ENCODE measurements at regions not wholly inside any gene's neighbourhood (a gene's known extent, or its start where the extent isn't known, plus 50 kb on each side); places are given as distances from the start of the nearest gene placed in this dataset.

DNA sequence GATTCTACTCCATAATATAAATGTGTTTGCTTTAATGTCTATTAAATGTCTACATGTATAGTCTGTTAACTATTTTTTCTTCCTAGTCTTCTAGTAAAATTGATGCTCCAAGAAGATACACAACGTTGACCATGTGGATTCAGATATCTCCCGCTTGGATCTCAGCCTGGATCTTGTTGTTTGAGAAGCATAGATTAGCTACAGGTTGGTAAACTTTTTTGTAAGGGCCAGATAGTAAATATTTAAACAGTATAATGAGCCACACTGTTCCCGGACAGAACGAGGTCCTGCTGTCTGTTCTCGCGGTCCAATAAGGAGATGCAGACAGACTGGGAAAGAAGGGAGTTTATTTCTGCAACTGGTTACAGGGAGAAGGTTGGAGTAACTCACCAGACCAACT is 86.2 kb upstream of the IL12B start:
- no peak overlapping the region for H3K4me2 ChIP-seq (ENCODE audit: low read depth, low read length)
- no peak overlapping the region for H2AFZ ChIP-seq (ENCODE audit: low read length)
- H3K4me3 ChIP-seq (ENCODE audit: low read length): no peak overlapping the region
- no peak overlapping the region for H3K9ac ChIP-seq (ENCODE audit: low read length)
- DNase-seq: no peak
- H3K27me3 ChIP-seq (replicated peaks; ENCODE audit: insufficient read depth, low read length): no peaks in the 10 kb centered on the region
- no peaks in the 10 kb centered on the region for H4K20me1 ChIP-seq (ENCODE audit: insufficient read depth, low read length)
- H3K36me3 ChIP-seq (replicated peaks; ENCODE audit: insufficient read depth, low read length): no peaks in the 10 kb centered on the region
- no peaks in the 10 kb centered on the region for H3F3A ChIP-seq (ENCODE audit: insufficient read depth, low read length)
- H3K9me2 ChIP-seq (replicated peaks; ENCODE audit: insufficient read depth, low read length): no peaks in the 10 kb centered on the region
- no peaks in the 10 kb centered on the region for H3K4me1 ChIP-seq (ENCODE audit: low read length)
- no peaks in the 10 kb centered on the region for H3K79me2 ChIP-seq (ENCODE audit: low read length)
- no peak overlapping the region for H3K27ac ChIP-seq (ENCODE audit: low read length)
- no peak for TF ChIP-seq EZH2 (optimal IDR thresholded peaks at IDR 0.05; ENCODE audit: low read depth, low read length)
- no peak for TF ChIP-seq EZH2phosphoT487 (IDR thresholded peaks at IDR 0.05; ENCODE audit: low read length)
- TF ChIP-seq, protein P1, sequence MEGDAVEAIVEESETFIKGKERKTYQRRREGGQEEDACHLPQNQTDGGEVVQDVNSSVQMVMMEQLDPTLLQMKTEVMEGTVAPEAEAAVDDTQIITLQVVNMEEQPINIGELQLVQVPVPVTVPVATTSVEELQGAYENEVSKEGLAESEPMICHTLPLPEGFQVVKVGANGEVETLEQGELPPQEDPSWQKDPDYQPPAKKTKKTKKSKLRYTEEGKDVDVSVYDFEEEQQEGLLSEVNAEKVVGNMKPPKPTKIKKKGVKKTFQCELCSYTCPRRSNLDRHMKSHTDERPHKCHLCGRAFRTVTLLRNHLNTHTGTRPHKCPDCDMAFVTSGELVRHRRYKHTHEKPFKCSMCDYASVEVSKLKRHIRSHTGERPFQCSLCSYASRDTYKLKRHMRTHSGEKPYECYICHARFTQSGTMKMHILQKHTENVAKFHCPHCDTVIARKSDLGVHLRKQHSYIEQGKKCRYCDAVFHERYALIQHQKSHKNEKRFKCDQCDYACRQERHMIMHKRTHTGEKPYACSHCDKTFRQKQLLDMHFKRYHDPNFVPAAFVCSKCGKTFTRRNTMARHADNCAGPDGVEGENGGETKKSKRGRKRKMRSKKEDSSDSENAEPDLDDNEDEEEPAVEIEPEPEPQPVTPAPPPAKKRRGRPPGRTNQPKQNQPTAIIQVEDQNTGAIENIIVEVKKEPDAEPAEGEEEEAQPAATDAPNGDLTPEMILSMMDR (IDR thresholded peaks at IDR 0.05; ENCODE audit: low read length): no peak
- H3K9me3 ChIP-seq (replicated peaks; ENCODE audit: insufficient read depth, low read length): no peaks in the 10 kb centered on the region

DNA sequence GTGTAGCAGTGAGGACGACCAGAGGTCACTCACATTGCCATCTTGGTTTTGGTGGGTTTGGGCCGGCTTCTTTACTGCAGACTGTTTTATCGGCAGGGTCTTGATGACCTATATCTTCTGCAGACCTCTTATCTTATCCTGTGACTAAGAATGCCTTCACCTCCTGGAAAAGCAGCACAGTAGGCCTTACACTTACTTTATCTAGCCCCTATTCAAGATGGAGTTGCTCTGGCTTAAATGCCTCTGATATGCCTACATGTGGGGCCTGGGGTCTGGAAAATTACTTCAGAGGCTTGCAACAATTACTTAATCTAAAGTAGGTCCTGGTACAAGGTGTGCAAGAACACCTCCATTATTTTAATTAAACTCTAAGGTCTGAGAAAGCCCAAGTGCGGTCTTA is 86.9 kb upstream of the IL12B start:
- Histone ChIP-seq H4K20me1 (ENCODE audit: insufficient read depth, low read length) (no peaks in the 10 kb centered on the region), H3K4me3 (ENCODE audit: low read length) (no peak overlapping the region), H3K4me2 (ENCODE audit: low read depth, low read length) (no peak overlapping the region), H3K79me2 (ENCODE audit: low read length) (no peaks in the 10 kb centered on the region), H2AFZ (ENCODE audit: low read length) (no peak overlapping the region), H3K9me3 (replicated peaks; ENCODE audit: insufficient read depth, low read length) (no peaks in the 10 kb centered on the region), H3K36me3 (replicated peaks; ENCODE audit: insufficient read depth, low read length) (no peaks in the 10 kb centered on the region), H3K9me2 (replicated peaks; ENCODE audit: insufficient read depth, low read length) (no peaks in the 10 kb centered on the region), H3K4me1 (ENCODE audit: low read length) (no peaks in the 10 kb centered on the region), H3F3A (ENCODE audit: insufficient read depth, low read length) (no peaks in the 10 kb centered on the region), H3K27me3 (replicated peaks; ENCODE audit: insufficient read depth, low read length) (no peaks in the 10 kb centered on the region), H3K27ac (ENCODE audit: low read length) (no peak overlapping the region), H3K9ac (ENCODE audit: low read length) (no peak overlapping the region)
- TF ChIP-seq EZH2phosphoT487 (IDR thresholded peaks at IDR 0.05; ENCODE audit: low read length): no peak
- TF ChIP-seq, protein P1 (IDR thresholded peaks at IDR 0.05; ENCODE audit: low read length): no peak
- TF ChIP-seq EZH2 (optimal IDR thresholded peaks at IDR 0.05; ENCODE audit: low read depth, low read length): no peak
- DNase-seq: no peak

DNA sequence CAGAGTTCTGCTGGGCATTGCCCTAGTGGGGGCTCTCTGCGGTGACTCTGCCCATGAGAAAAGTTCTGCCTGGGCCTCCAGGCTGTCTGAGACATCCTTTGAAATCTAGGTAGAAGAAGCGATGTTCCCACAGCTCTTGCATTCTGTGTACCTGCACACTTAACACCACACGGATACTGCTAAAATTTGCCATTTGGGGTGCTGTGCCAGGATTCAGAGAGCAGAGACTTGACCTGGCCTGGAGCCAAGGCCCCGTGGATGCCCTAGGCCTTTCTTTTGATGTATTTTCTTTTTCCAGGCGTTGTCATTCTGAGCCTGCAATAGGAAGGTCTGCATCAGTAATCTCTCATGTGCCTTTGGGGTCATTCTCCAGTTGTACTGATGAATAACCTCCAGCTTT is 89.3 kb upstream of the IL12B start:
- Histone ChIP-seq H2AFZ (ENCODE audit: low read length) (no peak overlapping the region), H3K27ac (ENCODE audit: low read length) (no peak overlapping the region), H4K20me1 (ENCODE audit: insufficient read depth, low read length) (no peaks in the 10 kb centered on the region), H3K79me2 (ENCODE audit: low read length) (no peaks in the 10 kb centered on the region), H3K36me3 (replicated peaks; ENCODE audit: insufficient read depth, low read length) (no peaks in the 10 kb centered on the region), H3K9ac (ENCODE audit: low read length) (no peak overlapping the region), H3K9me3 (replicated peaks; ENCODE audit: insufficient read depth, low read length) (no peaks in the 10 kb centered on the region), H3K4me1 (ENCODE audit: low read length) (peaks cover 5% of the 10 kb centered on the region), H3K9me2 (replicated peaks; ENCODE audit: insufficient read depth, low read length) (no peaks in the 10 kb centered on the region), H3K4me3 (ENCODE audit: low read length) (no peak overlapping the region), H3K4me2 (ENCODE audit: low read depth, low read length) (no peak overlapping the region), H3F3A (ENCODE audit: insufficient read depth, low read length) (peaks cover 4% of the 10 kb centered on the region; the same call in 1 of the 2 replicates), H3K27me3 (replicated peaks; ENCODE audit: insufficient read depth, low read length) (no peaks in the 10 kb centered on the region)
- no peak for TF ChIP-seq EZH2 (optimal IDR thresholded peaks at IDR 0.05; ENCODE audit: low read depth, low read length)
- TF ChIP-seq, protein P1 (IDR thresholded peaks at IDR 0.05; ENCODE audit: low read length): no peak
- no peak for DNase-seq
